Urothelium cell line (cell line): ENCODE measurements at regions not wholly inside any gene's neighbourhood (a gene's known extent, or its start where the extent isn't known, plus 50 kb on each side); places are given as distances from the start of the nearest gene placed in this dataset.

ENCODE experiments used
- DNase-seq: peaks from one replicate; pipeline ENCODE4 v3.0.0; 2011; ENCODE audit warnings: low spot score, mixed read lengths
- FAIRE-seq: peaks from 2 replicates; lab custom pipeline; 2011; peaks lifted over from hg19 to GRCh38; lab: Jason Lieb, UNC

DNA sequence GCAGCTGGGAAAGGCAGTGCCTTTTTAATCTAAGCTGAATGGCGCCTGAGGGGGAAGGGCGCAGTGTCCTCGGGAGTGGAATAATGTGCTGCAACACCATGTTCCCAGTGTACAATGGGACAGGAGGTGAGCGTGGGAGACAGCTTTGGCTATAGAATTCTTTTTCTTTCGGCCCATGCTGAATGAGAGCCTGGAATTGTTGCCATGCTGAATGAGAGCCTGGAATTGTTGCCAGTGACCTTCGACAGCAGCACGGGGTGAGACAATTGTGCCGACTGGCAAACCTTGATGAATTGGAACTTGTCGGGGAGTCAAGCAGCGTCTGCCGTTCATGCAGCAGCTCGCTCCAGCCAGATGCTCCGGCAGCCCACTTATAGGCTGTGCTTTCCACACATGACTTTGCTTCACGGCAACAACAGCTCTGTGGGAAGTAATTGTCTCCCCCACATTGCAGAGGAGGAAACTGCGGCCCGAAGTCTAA lies 141.4 kb upstream of the E2F8 start:
- no peak for FAIRE-seq

DNA sequence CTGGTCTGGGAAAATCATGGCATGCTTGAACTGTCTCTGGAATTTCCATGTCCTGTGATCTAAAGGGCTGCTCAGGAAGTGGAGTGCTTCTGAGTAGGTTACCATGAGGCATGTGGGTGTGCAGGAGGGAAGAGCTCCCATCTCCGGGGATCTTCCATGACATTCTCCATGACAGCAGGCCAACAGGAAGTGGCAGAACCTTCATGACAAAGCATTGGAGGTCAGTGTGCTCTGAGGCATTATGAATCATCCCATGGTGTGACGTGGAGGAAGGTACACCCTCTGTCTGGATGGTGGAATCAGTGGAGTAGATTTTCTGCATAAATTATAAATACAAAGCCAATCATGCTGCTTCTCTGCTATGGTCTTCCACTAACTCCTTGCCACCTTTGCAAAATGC lies 139.6 kb upstream of the E2F8 start:
- FAIRE-seq: no peak

More for the DNA sequence above, 141.4 kb upstream of the E2F8 start:
- no peak for DNase-seq

DNA sequence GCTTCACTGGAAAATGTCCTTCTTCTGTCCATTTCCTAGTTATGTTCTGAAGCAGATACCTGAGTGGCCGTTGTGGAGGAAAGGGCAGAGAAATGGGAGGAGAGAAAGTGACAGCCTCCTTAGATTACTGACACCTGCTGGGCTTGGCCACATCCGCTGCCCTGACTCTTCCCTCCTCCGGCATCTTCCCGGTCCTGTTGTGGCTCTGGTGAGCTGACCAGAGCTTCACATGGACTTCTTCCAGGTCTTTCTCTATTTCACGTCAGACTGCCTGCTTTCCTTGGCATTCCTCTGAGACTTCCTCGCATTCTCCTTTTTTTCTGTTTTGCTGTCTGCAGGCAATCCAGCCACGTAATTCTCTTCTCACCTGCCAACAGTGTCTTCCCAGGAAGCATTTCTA lies 138.7 kb upstream of the E2F8 start:
- DNase-seq (no peak), FAIRE-seq (no peak)

More for the DNA sequence above, 139.6 kb upstream of the E2F8 start:
- peak; percentile 65 for DNase-seq

DNA sequence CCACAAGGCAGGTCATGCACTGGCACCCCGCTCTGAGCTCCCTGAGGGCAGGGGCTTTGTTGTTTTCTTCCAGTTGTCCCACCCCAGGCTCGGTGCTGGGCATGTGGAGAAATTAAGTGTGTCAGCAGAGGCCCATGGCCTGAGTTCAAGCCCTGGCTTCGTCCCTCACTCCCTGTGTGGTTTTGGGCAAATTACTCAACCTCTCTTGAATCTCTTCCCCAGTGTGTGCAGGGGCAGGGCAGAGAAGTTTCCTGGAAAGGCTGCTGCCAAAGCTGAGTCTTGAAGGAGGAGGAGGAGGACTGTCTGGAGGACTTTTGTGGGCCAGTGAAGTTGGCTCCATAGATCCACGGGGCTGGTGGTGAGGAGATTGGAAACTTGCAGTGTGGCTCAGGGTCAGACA lies 138.1 kb upstream of the E2F8 start:
- no peak for FAIRE-seq
- no peak for DNase-seq

- no peak for FAIRE-seq
- no peak for DNase-seq
Measured at GRCh38 chr11:19377881-19378280, 137.1 kb upstream of the E2F8 start.

DNA sequence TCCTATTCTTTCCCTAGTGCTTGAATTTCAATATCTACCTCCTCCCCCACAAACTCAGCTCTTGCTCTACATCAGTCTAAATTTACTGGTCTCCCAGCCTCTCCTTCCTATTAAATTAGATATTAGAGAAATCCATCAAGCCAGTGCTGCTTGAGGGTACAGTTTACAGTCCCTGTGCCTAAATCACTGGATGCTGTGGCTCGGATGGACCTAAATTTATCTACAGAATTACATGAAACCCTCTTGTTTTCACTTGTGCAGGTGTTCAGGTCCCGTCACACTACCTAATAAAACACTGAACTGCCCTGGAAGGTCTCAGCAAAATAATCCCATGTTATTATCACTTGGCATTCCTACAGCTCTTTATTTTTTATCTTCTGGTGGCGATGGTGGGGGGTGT lies 134.7 kb upstream of the E2F8 start:
- no peak for FAIRE-seq

DNA sequence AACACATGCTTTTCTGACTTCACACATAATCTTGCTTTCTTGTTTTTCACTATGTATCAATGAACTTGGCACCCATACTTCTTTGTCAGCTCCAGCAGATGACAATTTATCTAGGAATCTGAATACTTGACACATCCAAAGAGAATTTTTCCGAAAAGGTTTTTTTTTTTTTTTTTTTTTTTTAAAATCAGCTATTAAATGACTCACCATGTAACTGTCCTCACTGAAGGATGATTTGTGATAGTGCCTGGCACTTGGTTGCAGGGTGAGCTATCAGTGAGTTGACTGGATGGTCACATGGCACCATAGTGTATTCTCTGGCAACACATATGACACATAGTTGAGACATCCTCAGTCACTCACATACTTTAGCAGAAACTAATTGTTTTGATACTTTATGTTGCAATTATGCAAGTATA lies 133.4 kb upstream of the E2F8 start:
- DNase-seq (peak; percentile 88), FAIRE-seq (peak; percentile 90)

More for the DNA sequence above, 134.7 kb upstream of the E2F8 start:
- DNase-seq: no peak

- no peak for FAIRE-seq
- no peak for DNase-seq
Measured at GRCh38 chr11:19372381-19372780, 131.6 kb upstream of the E2F8 start.

DNA sequence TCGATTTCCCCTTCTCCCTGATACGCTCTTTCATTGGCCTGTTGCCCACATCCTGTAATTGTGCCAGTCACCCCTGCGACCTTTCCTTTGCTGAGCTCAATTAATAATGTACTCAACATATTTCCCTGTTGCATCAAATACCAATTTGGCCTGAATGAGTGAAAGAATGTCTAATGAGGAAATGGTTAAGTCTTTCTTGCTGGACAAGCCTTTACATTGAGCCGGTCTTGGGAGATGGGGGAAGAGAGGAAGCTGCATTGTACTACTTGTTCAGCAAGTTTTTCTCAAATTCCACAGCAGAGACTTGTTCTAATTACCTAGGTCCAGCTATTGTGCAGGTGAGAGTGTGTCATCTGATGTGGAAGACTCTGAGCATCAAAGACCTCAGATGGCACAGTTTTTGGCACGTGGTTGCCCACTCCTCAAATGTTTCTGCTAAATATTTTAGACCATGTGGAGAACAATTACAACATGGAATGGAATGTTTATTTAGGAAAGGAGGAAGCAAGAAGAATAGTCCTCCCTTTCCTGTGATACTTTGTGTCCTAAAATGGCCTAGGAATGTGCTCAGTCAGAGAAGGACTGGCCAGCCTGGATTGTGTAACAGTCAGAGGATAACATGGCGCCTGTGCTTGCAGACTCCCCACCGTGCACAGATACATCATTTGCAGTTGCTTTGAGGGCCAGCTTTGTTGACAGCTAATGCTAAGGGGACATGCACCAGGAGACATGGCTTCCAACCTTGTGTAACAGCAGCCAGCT lies 129.5 kb upstream of the E2F8 start:
- peak; percentile 35 for FAIRE-seq

GRCh38 chr11:19368726-19369375 lies 128.1 kb upstream of the E2F8 start:
- DNase-seq (no peak), FAIRE-seq (no peak)

More for the DNA sequence above, 129.5 kb upstream of the E2F8 start:
- no peak for DNase-seq

- no peak for DNase-seq
- no peak for FAIRE-seq
Measured at GRCh38 chr11:19366992-19367709, 126.4 kb upstream of the E2F8 start.

DNA sequence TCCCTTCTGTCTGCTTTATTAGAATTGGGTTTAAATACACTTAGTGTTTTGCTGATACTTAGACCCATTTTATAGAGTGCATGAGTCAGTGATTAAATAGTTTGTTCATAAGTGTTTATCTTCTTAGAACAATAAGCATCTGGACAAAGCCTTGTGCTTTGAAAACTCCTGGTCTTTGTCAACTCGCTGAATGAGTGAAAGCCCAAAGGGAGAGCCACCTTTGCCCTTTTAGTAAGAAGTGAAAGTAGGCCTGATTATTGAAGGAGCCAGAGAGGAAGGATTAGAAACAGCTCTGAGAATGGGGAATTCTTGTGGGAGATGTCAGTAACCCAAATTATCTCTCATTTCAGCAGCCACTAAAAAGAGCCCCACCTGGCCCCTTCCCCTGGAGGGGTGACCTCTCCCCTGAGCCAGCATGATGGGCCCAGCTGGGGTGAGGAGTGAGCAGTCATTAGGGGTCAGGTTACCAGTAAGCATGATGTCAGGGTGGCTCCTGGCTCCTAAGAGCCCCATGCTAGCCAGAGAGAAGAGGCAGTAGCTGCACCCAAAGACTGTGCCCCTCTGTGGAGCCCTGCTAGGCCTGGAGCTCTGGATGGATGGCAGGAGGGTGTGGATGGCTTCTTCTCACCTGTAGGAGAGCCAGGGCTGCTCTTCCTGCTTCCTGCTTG lies 125.1 kb upstream of the E2F8 start:
- FAIRE-seq (no peak), DNase-seq (no peak)

- FAIRE-seq (no peak), DNase-seq (no peak)
Measured at GRCh38 chr11:19359221-19360000, 118.7 kb upstream of the E2F8 start.

DNA sequence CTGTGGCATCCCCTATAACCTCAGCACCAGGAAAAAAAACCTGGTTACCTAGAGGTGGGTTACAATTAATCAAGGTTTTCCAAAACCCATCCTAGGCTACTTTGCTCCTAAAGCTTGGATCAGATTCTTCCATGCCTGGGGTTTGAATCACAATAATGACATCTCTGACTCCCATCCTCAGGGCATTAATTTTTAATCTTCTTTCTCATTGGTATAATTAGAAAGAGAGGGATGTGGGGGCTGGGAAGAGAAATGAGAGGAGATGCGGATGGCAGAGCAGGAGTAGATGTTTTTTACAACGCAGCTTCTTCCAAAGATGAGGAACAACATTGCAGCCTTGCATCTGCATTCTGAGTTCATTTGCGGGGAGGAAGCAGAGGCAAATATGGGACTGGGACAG lies 117.2 kb upstream of the E2F8 start:
- FAIRE-seq: no peak
- no peak for DNase-seq

GRCh38 chr11:19355601-19356000 lies 114.9 kb upstream of the E2F8 start:
- DNase-seq (no peak), FAIRE-seq (no peak)

DNA sequence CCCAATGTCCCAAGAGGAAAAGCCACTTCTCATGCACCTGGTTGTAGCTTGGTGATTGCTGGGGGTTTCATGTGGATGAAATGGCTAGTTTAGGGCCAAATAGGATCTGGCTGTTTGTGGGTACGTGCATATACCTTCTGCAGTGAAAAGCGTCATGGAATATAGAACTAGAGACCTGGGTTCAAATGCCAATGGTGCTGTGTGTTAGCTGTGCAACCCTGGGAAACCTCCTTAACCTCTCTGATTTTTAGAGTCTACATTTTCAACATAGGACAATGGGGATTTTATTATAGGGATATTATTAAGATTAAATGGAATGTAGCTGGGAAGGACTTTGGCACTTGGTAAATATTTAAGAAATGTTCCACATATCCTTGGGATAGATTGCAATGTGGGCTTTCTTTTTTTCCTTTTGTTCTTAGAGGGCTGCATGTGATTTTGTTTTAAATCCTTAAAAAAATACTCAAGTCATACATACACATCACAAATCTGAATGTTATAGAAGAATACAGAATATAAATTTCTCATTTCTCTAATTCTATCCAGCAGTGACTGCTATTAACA lies 112.6 kb upstream of the E2F8 start:
- FAIRE-seq (no peak), DNase-seq (no peak)

GRCh38 chr11:19352771-19353160 lies 112.0 kb upstream of the E2F8 start:
- no peak for FAIRE-seq
- DNase-seq: no peak

GRCh38 chr11:19352072-19352770 lies 111.5 kb upstream of the E2F8 start:
- DNase-seq: no peak
- no peak for FAIRE-seq

DNA sequence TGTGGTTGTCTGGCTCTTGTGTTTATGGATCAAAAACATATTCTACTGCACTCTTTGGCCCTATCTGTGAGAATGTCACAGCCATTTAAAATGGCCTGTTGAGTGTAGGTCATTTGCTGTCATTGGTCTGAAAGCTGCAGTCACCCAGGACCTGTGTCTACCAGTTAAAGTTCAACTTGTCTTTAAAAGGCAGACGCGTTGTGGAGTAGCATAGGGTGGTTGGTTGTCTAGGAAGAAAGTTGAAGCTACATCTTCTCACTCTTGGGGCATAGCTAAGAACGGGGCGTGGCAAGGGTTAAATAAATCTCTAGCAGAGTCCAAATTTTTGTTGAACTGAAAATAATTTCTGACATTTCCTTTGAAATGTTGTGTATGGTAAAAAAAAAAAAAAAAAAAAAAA lies 110.7 kb upstream of the E2F8 start:
- FAIRE-seq: no peak

More for the DNA sequence above, 110.7 kb upstream of the E2F8 start:
- no peak for DNase-seq
